Left cardiac atrium (tissue), 4 donors: ENCODE measurements at regions not wholly inside any gene's neighbourhood (a gene's known extent, or its start where the extent isn't known, plus 50 kb on each side); places are given as distances from the start of the nearest gene placed in this dataset.
"Not testable (repeated sequence)": the region's sequence is repeated elsewhere in the genome, so short reads cannot be mapped to it uniquely, and the experiment has no call there.

Source experiments
- ATAC-seq, 2 donors: fragments of 200-7000 bp; cut with Tn5 transposase; one replicate each; pipeline ENCODE4 v1.9.1; 2020; ENCODE audit warnings: mild to moderate bottlenecking in 2 of 2, moderate library complexity in 2 of 2
- DNase-seq: peaks from one replicate; pipeline ENCODE4 v3.0.0-alpha.2; 2020
- intact Hi-C, 2 donors: fragments of 100-400 bp; cut with DNase I; formaldehyde crosslinking; loops; one replicate each; pipeline versions ENCODE4 v1.14.1 to v1.15.1; 2022 to 2023
- donor health status: DM: no; HTN: yes; CAD: no.
- donor health status: DM: no; HTN: yes; CAD: no; lungs with severe emphysema.
- donor health status: DM: yes; HTN: yes; CAD: no.
- donor health status: Dilated cardiomyopathy.

DNA sequence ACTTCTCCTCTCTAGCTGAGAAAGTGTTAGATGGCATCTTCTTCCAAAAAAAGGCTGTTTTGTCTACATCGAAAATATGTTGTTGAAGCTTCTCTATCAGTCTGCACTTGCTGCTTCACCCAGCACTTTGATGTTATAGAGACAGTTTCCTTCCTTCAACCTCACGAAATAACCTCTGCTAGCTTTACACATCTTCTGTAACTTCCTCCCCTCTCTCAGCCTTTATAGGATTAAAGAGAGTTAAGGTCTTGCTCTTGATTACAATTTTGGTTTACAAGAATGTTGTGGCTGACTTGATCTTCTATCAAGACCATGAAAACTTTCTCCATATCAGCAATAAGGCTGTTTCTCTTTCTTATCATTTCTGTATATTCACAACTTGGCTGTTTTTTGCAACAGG, 162.4 kb upstream of the OR4C13 start:
- ATAC-seq, DNase-seq, intact Hi-C loops: not testable (repeated sequence)

DNA sequence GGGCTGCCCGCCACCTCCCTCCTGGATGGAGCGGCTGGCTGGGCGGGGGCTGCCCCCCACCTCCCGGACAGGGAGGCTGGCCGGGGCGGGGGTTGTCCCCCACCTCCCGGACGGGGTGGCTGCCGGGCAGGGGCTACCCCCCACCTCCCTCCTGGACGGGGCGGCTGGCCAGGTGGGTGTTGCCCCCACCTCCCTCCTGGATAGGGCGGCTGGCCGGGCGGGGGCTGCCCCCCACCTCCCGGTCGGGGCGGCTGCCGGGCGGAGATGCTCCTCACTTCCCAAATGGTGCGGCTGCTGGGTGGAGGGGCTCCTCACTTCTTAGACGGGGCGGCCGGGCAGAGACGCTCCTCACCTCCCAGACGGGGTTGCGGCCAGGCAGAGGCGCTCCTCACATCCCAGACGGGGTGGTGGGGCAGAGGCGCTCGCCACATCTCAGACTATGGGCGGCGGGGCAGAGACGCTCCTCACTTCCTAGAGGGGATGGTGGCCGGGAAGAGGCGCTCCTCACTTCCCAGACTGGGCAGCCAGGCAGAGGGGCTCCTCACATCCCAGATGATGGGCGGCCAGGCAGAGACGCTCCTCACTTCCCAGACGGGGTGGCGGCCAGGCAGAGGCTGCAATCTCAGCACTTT, 153.9 kb upstream of the OR4C13 start:
- ATAC-seq, DNase-seq: not testable (repeated sequence)

DNA sequence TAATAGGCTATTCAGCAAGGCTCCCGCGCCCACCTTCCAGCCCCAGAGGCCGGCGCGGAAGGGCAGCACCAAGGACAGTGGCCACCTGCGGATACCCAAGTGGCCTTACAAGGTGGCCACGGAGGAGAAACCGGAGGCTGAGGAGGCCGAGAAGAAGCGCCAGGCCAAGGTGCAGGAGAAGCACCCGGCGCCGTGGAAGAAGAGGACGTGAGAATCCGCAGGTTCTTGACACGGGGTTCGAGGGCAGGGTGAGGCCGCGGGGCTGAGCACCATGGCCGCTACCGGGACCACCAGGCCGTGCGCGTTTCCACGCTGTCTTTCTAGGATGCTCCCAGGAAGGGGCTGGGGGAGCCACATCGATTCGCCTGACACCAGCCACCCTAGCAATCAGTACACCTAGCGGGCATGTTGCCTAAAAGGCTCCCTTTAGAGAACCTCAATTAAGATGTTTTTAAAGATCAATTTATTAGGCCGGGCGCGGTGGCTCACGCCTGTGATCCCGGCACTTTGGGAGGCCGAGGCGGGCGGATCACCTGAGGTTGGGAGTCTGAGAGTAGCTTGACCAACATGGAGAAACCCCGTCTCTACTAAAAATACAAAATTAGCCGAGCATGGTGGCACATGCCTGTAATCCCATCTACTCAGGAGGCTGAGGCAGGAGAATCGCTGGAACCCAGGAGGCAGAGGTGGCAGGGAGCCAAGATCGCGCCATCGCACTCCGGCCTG, 134.3 kb upstream of the OR4C13 start:
- ATAC-seq, DNase-seq, intact Hi-C loops: not testable (repeated sequence)

More for the DNA sequence above, 153.9 kb upstream of the OR4C13 start:
- intact Hi-C loops = not testable (repeated sequence)

DNA sequence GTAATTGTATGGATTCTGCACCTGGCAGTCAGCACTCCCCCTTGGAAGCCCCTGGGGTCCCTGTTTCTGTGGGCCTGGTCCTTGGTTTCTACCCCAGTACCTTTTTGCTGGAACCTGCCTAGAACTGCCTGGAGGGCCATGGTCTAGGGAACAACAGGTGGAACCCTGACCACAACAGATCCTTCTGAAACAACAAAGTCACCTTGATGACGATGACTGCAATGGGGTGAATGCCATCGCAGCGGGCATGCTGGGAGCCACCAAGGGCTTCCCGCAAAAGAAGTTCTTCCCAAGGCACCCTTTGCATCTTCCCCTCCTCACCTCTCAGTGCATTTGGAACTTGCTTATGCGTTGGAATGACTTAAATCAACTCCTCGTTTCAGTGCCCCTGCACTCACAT, 129.0 kb upstream of the OR4C13 start:
- intact Hi-C loops, ATAC-seq: not testable (repeated sequence)

DNA sequence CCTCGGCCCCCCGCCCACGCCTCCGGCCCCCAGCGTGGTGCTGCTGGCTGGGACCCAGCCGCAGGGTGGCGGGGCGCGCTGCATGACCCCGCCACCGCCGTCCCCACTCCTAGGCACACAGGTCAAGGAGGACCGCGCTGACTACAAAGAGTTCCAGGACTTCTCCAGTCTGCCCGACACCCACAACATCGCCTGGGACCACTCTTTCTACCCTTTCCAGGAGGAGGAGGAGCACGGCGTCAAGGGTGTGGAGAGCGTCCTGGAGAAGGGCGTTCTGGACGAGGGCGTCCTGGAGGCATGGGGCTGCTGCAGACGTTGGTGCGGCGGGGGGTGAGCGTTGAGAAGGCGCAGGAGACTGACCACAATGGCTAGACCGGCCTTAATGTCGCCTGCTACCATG, 101.7 kb upstream of the OR4C13 start:
- DNase-seq, intact Hi-C loops, ATAC-seq: not testable (repeated sequence)

More for the DNA sequence above, 129.0 kb upstream of the OR4C13 start:
- not testable (repeated sequence) for DNase-seq

DNA sequence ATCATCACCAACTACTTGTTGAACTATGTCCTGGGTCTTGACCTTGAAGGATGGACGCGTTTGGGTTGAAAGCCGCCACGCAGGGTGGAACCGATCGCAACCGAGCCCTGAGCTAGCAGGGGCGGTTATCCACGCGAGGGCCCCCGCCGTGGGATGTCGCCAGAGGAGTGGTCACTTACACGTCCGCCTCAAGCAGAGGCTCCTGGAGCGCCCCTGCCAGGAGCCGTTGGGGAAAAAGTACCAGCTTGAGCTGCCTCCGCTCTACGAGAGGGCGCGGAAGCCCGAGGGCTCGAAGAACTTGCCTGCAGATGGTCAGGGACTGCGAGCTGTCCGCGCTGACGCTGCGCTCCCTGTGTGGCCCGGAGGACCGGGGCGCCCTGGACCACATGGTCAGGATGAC, 100.7 kb upstream of the OR4C13 start:
- intact Hi-C loops = no loop called here
- DNase-seq (no peak), ATAC-seq (no peak)

DNA sequence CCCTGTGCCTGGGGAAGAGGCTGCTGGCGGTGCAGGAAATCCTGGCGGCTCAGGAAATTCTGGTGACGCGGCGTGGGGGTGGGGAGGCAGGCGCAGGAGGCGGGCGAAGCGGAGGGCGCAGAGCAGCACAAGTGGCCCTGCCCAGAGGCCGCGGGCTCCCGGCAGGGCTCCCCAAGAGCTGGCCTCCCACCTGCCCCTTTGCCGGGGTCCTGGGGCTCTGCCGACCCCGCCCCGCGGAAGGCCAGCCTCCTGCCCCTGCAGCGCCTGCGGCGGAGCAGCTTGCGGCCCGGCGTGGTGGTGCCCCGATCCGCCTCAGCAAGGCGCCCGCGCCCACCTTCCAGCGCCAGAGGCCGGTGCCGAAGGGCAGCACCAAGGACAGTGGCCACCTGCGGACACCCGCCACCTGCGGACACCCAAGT, 100.2 kb upstream of the OR4C13 start:
- DNase-seq (no peak), ATAC-seq (no peak)
- intact Hi-C loops = no loop called here

DNA sequence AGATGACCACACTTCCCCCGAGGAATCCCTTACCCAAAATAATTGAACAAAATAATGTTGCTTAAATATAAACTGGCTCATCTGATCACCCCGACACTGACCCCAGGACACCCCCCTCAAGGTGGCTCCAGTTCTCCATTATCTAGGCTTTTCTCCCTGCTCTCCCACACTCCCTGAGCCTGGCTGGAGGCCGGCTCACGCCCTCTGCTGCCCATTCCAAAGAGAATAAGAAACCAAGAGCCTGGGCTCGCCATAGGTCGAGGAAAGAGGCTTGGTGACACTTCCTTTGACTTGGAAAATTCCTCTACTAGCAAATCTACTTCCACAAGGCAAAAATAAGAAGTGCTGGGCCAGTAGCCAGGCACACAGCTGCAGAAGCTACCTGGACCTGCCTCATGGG, 63.3 kb upstream of the OR4C13 start:
- DNase-seq, ATAC-seq, intact Hi-C loops: not testable (repeated sequence)

DNA sequence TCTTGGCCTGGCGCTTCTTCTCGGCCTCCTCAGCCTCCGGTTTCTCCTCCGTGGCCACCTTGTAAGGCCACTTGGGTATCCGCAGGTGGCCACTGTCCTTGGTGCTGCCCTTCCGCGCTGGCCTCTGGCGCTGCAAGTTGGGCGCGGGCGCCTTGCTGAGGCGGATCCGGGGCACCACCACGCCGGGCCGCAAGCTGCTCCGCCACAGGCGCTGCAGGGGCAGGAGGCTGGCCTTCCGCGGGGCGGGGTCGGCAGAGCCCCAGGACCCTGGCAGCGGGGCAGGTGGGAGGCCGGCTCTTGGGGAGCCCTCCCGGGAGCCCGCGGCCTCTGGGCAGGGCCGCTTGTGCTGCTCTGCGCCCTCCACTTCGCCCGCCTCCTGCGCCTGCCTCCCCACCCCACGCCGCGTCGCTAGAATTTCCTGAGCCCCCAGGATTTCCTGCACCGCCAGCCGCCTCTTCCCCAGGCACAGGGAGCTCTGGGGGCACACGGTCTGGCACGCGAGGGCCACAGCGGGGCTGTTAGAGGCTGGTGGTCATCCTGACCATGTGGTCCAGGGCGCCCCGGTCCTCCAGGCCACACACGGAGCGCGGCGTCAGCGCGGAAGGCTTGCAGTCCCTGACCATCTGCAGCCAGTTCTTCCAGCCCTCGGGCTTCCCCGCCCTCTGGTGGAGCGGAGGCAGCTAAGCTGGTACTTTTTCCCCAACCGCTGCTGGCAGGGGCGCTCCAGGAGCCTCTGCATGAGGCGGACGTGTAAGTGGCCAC, 60.1 kb upstream of the OR4C13 start:
- intact Hi-C loops, DNase-seq, ATAC-seq: not testable (repeated sequence)

DNA sequence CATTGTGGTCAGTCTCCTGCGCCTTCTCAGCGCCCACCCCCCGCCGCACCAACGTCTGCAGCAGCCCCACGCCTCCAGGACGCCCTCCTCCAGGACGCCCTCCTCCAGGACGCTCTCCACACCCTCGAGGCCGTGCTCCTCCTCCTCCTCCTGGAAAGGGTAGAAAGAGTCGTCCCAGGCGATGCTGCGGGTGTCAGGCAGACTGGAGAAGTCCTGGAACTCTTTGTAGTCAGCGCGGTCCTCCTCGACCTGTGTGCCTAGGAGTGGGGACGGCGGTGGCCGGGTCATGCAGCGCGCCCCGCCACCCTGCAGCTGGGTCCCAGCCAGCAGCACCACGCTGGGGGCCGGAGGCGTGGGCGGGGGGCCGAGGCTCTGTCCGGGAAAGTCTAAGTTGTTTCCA, 58.7 kb upstream of the OR4C13 start:
- DNase-seq, ATAC-seq, intact Hi-C loops: not testable (repeated sequence)
